HL-60 (cell line): ENCODE measurements at regions not wholly inside any gene's neighbourhood (a gene's known extent, or its start where the extent isn't known, plus 50 kb on each side); places are given as distances from the start of the nearest gene placed in this dataset.

Experiments
- CTCF ChIP-seq: IDR thresholded peaks from one replicate; pipeline ENCODE4 v1.5.1; 2011; ENCODE audit warnings: low read length, control low read depth, inconsistent platforms; ENCODE audit not compliant: insufficient read depth
- GABPA ChIP-seq: IDR thresholded peaks from 2 replicates; pipeline ENCODE4 v1.6.1; 2012; ENCODE audit warnings: low read depth
- POLR2AphosphoS5 ChIP-seq: IDR thresholded peaks from 2 replicates; pipeline ENCODE4 v1.6.1; 2012; ENCODE audit warnings: low read depth
- REST ChIP-seq: IDR thresholded peaks from 2 replicates; pipeline ENCODE4 v1.6.1; 2012; ENCODE audit warnings: low read depth; ENCODE audit not compliant: insufficient replicate concordance
- SPI1 ChIP-seq: IDR thresholded peaks from 2 replicates; pipeline ENCODE4 v1.6.1; 2012; ENCODE audit warnings: low read depth, mild to moderate bottlenecking, borderline replicate concordance

GRCh38 chr7:125572414-125572813 lies 642.8 kb upstream of the POT1 start:
- TF ChIP-seq CTCF: no peak
- TF ChIP-seq POLR2AphosphoS5: no peak
- no peak for TF ChIP-seq REST
- TF ChIP-seq SPI1: no peak
- TF ChIP-seq GABPA: no peak
